ENCODE measurements at regions not wholly inside any gene's neighbourhood (a gene's known extent, or its start where the extent isn't known, plus 50 kb on each side); places are given as distances from the start of the nearest gene placed in this dataset.

DNA sequence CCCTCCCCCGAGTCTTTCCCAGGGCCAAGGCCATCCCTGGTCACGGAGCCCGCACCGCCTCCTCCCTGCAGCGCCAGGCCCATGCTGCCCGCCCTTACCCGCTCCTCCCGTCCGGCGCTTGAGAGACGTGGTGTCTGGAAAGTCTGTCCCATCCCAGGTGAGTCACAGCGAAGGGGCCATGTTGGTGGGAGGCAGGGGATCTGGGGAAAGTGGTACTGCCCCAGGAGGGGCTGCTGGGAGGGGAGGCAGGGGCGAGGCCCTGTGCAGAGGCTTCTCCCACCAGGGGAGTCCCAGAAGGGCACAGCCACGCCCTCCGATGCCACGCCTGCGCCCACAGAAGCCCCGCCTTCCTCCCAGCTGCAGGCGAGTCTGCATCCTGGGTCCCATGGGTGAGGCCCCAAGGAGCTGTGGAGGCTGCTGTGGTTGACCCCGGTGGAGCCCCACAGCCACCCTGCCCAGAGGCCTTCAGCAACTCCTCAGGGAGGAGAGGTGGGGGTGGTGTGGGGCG is 107.0 kb upstream of the PPP1R26 start:
- ATAC-seq, result no peak
- no peak for TF ChIP-seq ZC3H10 (CRISPR knock-in tag; IDR thresholded peaks at IDR 0.05)
- TF ChIP-seq, protein P1, sequence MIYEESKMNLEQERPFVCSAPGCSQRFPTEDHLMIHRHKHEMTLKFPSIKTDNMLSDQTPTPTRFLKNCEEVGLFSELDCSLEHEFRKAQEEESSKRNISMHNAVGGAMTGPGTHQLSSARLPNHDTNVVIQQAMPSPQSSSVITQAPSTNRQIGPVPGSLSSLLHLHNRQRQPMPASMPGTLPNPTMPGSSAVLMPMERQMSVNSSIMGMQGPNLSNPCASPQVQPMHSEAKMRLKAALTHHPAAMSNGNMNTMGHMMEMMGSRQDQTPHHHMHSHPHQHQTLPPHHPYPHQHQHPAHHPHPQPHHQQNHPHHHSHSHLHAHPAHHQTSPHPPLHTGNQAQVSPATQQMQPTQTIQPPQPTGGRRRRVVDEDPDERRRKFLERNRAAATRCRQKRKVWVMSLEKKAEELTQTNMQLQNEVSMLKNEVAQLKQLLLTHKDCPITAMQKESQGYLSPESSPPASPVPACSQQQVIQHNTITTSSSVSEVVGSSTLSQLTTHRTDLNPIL (CRISPR knock-in tag; IDR thresholded peaks at IDR 0.05; ENCODE audit: low read depth), result no peak
- no peak for TF ChIP-seq ZFP30 (CRISPR knock-in tag; IDR thresholded peaks at IDR 0.05)
- TF ChIP-seq ZNF565 (CRISPR knock-in tag; conservative IDR thresholded peaks at IDR 0.05; ENCODE audit: low read depth), result no peak
- no peak for TF ChIP-seq PPARA (CRISPR knock-in tag; IDR thresholded peaks at IDR 0.05; ENCODE audit: borderline replicate concordance)
- TF ChIP-seq SNAI2 (CRISPR knock-in tag; IDR thresholded peaks at IDR 0.05), result no peak
- no peak for TF ChIP-seq ISL1 (CRISPR knock-in tag; IDR thresholded peaks at IDR 0.05)
- TF ChIP-seq ZNF70 (CRISPR knock-in tag; IDR thresholded peaks at IDR 0.05), result no peak
- TF ChIP-seq ARNTL (CRISPR knock-in tag; IDR thresholded peaks at IDR 0.05; ENCODE audit: borderline replicate concordance, low read depth), result no peak
- TF ChIP-seq ESRRG (CRISPR knock-in tag; IDR thresholded peaks at IDR 0.05), result no peak
- no peak for TF ChIP-seq CSDC2 (CRISPR knock-in tag; IDR thresholded peaks at IDR 0.05)

DNA sequence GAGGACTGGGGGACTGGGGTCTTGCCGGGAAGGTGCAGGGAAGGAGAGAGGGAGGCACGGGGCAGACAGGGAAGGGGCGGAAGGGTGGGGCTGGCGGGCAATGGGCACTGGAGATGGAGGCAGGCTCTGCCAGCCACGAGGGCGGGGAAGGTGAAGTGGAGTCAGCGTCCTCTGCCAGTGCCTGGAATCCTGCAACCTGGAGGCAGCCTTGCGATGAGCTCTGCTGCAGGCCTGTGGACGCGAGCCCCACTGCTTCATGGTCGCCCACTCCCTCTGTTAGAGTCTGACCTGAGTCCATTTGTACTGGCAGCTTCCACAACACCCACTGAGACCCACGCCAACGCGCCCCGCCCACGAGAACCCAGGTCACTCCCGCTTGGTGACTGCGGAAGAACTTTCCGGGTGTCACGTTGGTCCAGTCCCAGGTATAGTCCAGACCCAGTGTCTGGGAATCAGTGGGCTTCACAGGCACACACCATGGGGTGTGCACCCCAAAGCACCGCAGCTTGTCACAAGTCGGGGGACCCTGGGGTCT is 106.4 kb upstream of the PPP1R26 start:
- no peak for TF ChIP-seq TCF4 (CRISPR knock-in tag; IDR thresholded peaks at IDR 0.05; ENCODE audit: borderline replicate concordance)
- no peak for TF ChIP-seq ZC3H10 (CRISPR knock-in tag; IDR thresholded peaks at IDR 0.05)
- TF ChIP-seq, protein P2, sequence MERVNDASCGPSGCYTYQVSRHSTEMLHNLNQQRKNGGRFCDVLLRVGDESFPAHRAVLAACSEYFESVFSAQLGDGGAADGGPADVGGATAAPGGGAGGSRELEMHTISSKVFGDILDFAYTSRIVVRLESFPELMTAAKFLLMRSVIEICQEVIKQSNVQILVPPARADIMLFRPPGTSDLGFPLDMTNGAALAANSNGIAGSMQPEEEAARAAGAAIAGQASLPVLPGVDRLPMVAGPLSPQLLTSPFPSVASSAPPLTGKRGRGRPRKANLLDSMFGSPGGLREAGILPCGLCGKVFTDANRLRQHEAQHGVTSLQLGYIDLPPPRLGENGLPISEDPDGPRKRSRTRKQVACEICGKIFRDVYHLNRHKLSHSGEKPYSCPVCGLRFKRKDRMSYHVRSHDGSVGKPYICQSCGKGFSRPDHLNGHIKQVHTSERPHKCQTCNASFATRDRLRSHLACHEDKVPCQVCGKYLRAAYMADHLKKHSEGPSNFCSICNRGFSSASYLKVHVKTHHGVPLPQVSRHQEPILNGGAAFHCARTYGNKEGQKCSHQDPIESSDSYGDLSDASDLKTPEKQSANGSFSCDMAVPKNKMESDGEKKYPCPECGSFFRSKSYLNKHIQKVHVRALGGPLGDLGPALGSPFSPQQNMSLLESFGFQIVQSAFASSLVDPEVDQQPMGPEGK (CRISPR knock-in tag; IDR thresholded peaks at IDR 0.05; ENCODE audit: borderline replicate concordance), result no peak
- no peak for ATAC-seq

DNA sequence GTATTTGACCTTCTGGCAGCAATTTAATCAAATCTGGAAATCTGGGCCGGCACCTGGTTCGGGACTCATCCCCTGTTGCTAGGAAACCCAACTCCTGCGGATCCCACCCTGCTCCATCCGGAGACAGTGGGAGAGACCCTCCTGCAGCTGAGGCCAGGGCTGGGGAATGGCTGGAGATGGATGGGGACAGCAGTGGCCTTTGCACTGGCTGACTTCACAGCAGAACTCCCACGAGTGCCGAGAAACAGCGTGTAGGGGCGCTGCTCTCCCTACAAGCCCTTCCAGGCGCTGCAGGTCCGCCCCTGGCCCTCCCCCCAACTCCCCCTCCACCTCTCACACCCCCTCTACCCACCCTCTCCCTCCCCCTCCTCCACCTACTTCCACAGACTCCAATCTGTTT is 105.8 kb upstream of the PPP1R26 start:
- no peak for ATAC-seq

DNA sequence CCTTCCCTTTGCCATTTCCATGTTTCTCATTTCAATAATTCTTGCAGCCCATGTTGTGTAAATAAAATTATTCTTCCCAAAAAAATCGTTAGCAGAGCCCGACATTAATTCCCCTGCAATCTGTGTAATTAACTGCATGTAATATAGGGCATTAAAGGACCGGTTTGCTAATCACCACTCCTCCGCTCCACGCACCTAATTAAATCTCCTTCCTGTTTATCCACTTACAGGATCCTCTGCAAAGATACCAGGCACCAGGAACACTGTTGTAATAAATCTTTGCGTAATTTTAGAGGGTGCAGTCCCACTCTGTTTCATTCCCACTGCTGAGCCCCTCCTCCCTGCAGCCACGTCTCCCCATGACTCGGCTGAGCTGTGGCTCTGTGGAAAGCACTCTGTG is 105.0 kb upstream of the PPP1R26 start:
- TF ChIP-seq ZFP30 (CRISPR knock-in tag; IDR thresholded peaks at IDR 0.05) (no peak), GLIS3 (CRISPR knock-in tag; IDR thresholded peaks at IDR 0.05) (no peak), ZNF8 (CRISPR knock-in tag; IDR thresholded peaks at IDR 0.05) (no peak), SNAI2 (CRISPR knock-in tag; IDR thresholded peaks at IDR 0.05) (no peak), PPARA (CRISPR knock-in tag; IDR thresholded peaks at IDR 0.05; ENCODE audit: borderline replicate concordance) (no peak), TCF4 (CRISPR knock-in tag; IDR thresholded peaks at IDR 0.05; ENCODE audit: borderline replicate concordance) (no peak), BACH2 (CRISPR knock-in tag; IDR thresholded peaks at IDR 0.05; ENCODE audit: borderline replicate concordance) (no peak)
- no peak for ATAC-seq

More for the DNA sequence above, 105.8 kb upstream of the PPP1R26 start:
- TF ChIP-seq GLIS3 (CRISPR knock-in tag; IDR thresholded peaks at IDR 0.05), result no peak
- TF ChIP-seq, protein P2 (CRISPR knock-in tag; IDR thresholded peaks at IDR 0.05; ENCODE audit: borderline replicate concordance), result no peak

DNA sequence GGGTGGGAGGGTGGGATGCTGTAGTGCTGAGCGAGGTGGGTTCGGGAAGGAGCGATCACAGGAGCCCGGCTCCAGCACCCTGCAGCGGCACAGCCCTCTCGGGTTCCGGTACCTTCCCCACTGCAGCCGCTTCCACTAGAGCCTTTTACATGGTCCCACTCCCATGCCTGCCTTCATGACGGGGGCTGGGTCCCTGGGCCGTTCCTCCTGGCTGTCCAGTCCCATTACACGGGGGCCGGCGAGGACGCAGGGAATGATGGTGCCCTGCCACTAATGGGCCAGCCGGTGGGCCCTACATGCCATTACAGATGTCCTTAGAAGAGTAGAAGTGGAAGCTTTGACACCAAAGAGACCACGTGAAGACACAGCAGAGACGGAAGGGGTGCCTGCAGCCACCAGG is 104.6 kb upstream of the PPP1R26 start:
- no peak for ATAC-seq
- TF ChIP-seq ZNF8 (CRISPR knock-in tag; IDR thresholded peaks at IDR 0.05), result no peak
- TF ChIP-seq TOX (CRISPR knock-in tag; IDR thresholded peaks at IDR 0.05; ENCODE audit: borderline replicate concordance), result no peak
- no peak for TF ChIP-seq ZFP3 (CRISPR knock-in tag; IDR thresholded peaks at IDR 0.05)
- TF ChIP-seq, protein P3, sequence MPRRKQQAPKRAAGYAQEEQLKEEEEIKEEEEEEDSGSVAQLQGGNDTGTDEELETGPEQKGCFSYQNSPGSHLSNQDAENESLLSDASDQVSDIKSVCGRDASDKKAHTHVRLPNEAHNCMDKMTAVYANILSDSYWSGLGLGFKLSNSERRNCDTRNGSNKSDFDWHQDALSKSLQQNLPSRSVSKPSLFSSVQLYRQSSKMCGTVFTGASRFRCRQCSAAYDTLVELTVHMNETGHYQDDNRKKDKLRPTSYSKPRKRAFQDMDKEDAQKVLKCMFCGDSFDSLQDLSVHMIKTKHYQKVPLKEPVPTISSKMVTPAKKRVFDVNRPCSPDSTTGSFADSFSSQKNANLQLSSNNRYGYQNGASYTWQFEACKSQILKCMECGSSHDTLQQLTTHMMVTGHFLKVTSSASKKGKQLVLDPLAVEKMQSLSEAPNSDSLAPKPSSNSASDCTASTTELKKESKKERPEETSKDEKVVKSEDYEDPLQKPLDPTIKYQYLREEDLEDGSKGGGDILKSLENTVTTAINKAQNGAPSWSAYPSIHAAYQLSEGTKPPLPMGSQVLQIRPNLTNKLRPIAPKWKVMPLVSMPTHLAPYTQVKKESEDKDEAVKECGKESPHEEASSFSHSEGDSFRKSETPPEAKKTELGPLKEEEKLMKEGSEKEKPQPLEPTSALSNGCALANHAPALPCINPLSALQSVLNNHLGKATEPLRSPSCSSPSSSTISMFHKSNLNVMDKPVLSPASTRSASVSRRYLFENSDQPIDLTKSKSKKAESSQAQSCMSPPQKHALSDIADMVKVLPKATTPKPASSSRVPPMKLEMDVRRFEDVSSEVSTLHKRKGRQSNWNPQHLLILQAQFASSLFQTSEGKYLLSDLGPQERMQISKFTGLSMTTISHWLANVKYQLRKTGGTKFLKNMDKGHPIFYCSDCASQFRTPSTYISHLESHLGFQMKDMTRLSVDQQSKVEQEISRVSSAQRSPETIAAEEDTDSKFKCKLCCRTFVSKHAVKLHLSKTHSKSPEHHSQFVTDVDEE (CRISPR knock-in tag; IDR thresholded peaks at IDR 0.05), result no peak
- TF ChIP-seq TCF4 (CRISPR knock-in tag; IDR thresholded peaks at IDR 0.05; ENCODE audit: borderline replicate concordance), result no peak
- TF ChIP-seq ARNTL (CRISPR knock-in tag; IDR thresholded peaks at IDR 0.05; ENCODE audit: borderline replicate concordance, low read depth), result no peak
- TF ChIP-seq GLIS3 (CRISPR knock-in tag; IDR thresholded peaks at IDR 0.05), result no peak
- TF ChIP-seq, protein P4, sequence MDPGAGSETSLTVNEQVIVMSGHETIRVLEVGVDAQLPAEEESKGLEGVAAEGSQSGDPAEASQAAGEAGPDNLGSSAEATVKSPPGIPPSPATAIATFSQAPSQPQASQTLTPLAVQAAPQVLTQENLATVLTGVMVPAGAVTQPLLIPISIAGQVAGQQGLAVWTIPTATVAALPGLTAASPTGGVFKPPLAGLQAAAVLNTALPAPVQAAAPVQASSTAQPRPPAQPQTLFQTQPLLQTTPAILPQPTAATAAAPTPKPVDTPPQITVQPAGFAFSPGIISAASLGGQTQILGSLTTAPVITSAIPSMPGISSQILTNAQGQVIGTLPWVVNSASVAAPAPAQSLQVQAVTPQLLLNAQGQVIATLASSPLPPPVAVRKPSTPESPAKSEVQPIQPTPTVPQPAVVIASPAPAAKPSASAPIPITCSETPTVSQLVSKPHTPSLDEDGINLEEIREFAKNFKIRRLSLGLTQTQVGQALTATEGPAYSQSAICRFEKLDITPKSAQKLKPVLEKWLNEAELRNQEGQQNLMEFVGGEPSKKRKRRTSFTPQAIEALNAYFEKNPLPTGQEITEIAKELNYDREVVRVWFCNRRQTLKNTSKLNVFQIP (CRISPR knock-in tag; IDR thresholded peaks at IDR 0.05; ENCODE audit: borderline replicate concordance, low read depth), result no peak

Measured in SK-N-SH treated with all-trans-retinoic acid at 6 μM for 48 hours (cell line).